SU-DHL-6 (cell line): ENCODE measurements at regions not wholly inside any gene's neighbourhood (a gene's known extent, or its start where the extent isn't known, plus 50 kb on each side); places are given as distances from the start of the nearest gene placed in this dataset.

Experiments used
- CTCF ChIP-seq: fragments of 200-600 bp; sonication (generic); IDR thresholded peaks from one replicate; pipeline ENCODE4 v1.5.1; 2017; ENCODE audit warnings: antibody characterized with exemption, mild to moderate bottlenecking, low read length, moderate library complexity; ENCODE audit not compliant: insufficient read depth, poor library complexity, severe bottlenecking
- EZH2phosphoT487 ChIP-seq: fragments of 200-600 bp; sonication (generic), shearing (Covaris generic); conservative IDR thresholded peaks from 2 replicates; pipeline ENCODE4 v1.6.1; 2018; ENCODE audit warnings: mild to moderate bottlenecking, antibody characterized with exemption, low read length, moderate library complexity, mixed read lengths

DNA sequence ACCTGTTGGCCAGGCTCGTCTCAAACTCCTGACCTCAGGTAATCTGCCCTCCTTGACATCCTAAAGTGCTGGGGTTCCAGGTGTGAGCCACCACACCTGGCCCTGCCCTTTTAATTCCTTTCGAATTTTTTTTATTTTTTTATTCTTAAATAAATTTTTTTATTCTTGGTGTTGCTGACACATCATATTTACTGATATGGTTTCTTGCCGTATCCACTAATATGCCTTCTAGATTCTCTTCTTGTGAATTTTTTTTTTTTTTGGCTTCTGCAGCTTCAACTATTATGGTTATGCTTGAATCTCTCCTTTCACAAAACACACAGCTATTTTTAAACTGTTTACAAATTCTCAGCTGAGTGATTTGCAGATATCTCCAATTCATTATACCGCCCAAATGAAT lies 353.4 kb upstream of the ADGRL3 start:
- TF ChIP-seq CTCF, result no peak
- TF ChIP-seq EZH2phosphoT487, result no peak
